NCI-H2029 (cell line): ENCODE measurements at regions not wholly inside any gene's neighbourhood (a gene's known extent, or its start where the extent isn't known, plus 50 kb on each side); places are given as distances from the start of the nearest gene placed in this dataset.

ENCODE experiments used
- DNase-seq: peaks from one replicate; lab custom pipeline; 2025; lab: John Stamatoyannopoulos, UW

DNA sequence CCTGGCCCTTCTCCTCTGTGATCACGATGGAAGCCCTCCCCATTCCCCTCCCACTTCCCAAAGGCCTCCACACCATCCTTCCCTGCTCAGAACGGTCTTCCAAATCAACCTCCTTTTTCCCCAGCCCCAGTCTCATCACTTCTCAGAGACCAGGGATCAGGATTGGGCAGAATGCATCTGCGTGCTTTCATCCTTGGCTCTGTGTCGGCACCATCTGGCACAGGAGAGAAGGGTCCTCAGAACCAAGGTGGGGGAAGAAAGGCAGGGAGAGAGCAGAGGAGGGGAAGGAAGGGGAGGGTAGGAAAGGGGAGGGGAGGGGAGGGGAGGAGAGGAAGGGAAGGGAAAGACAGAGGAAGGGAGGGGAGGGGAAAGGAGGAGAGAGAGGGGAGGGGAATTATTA lies 52.4 kb upstream of the FICD start:
- no peak for DNase-seq

DNA sequence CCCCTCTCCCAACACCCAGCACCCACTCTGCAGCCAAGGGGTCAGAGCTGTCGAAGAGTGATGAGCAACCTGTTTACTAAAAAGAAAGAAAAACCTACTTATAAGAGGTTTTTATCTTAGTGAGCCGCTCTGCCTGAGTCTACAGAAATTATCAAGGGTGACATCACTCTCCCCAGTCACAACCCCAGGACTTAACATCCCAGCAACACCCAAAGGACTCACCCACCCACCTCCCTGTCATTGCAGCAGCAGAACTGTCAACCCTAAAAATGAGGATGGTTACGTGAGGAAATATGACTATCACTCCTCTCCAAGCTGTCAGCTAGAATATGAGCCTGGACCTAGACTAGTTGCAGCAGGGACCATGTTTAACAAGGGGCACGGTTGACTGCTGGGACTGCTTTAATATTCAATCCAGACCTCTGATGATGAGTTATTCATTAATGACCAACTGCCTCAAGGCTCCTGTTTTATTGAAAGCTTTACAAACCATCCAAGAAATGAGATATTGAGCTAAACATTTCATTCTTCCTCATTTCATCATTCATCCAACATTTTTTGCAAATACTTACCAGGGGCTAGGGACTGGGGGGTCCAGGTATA lies 53.9 kb upstream of the FICD start:
- DNase-seq: no peak

DNA sequence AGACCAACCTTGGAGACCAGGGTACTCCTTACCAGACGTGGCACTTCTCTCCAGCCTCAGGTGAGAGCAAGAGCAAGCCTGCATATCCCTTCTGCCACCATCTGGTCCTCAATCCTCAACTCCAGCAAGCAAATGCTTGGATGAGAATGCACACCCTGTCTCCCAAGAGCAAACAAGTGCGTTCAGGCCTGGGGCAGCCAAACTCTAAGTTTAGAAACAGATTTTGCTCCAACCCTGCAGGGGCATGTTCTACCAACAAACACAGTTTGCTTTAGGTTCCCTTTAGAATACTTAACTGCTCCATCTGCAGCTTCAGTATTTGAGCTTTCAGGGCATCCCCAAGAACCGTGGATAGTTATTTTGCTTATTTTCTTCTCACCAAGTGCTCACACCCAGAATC lies 55.9 kb upstream of the FICD start:
- DNase-seq: no peak

DNA sequence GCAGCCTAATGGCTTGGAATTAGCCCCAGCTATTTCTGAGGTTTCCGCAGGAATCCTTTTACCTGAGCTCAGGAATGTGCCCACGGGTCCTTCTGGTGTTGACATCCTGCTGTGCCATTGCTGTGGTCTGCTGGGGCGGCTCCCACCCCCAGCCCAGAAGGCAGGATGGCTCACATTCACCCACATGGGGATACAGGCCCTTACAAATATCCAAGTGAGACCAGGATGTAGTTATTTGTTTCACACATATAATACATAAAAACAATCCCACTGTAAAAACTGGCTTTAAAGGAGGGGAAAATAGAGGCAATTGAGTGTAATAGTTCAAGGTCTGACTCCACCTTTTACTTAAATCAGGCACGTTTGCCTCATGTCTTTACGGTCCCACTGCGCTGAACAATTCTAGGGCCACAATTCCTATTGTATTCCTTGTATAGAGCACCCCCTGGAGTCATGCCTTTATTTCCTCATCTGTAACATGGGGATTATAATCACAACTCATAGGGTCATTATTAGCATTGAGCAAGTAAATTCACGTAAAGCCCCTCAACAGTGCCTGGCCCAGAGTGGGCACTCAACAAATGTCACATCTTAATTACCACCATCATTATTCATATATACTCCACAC lies 57.2 kb upstream of the FICD start:
- DNase-seq: no peak

DNA sequence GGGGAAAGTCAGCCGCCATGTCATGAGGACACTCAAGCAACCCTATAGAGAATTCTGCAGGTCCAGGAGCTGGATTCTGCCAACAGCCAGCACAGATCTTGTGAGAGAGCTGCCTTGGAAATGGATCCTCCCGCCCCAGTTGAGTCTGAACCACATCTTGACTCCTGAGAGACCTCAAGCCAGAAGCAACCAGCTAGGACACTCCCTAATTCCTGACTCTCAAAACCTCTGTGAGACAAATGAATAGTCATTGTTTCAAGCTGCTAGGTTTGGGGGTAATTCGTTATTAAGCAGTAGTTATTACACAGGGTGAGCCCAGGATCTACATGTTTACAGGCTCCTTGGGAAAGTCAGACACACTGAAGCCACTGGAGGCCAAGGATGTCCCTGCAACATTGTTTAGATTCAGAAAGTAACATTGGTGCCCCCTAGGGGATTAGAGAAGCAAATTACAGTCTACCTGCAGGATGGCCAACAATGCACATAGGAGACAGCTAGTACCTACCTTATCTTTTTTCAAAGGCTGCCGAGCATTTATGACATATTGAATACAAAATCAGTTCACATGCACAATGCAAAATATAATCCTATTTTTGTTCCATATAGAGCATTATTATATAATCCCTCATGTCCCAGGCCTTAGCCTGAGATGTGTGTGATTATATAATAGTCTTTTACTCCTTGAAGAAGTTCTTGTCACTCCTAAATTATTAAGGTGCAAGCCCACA lies 57.9 kb upstream of the FICD start:
- DNase-seq: peak; percentile 4

DNA sequence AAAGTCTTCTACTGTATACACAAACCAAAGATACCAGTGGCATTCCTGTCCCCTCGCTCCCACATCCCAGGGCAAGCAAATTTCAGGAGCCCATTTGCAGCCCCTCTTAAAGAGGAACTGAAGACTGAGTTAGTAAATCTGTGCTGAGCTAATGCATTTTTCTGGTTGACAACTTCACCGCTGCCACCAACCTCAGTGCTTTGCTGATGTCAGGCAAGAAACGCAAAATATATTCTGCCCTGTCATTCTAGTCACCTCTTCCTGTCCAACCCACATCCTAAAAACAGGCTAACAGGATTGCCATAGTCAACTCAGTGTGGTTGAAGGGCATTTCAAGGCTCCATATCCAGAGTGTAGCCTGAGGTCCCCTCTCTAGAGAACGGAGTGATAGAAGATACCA lies 59.4 kb upstream of the FICD start:
- no peak for DNase-seq

DNA sequence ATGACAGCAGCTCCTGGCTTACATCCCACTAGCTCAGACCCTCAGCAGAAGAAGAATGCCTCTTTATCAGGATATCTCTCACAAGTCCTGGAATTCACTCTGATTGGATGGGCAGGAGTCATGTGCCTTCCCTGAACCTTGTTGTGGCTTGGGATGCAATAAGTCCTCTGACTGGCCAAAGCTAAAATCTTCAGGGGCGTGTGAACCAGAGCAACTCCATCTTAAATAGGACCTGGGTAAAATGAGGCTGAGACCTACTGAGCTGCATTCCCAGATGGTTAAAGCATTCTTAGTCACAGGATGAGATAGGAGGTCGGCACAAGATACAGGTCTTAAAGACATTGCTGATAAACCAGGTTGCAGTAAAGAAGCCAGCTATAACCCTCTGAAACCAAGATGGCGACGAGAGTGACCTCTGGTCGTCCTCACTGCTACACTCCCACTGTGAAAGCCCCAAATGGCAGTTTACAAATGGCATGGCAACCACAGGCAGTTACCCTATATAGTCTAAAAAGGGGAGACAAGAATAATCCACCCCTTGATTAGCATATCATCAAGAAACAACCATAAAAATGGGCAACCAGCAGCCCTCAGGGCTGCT lies 60.4 kb upstream of the FICD start:
- DNase-seq: no peak

DNA sequence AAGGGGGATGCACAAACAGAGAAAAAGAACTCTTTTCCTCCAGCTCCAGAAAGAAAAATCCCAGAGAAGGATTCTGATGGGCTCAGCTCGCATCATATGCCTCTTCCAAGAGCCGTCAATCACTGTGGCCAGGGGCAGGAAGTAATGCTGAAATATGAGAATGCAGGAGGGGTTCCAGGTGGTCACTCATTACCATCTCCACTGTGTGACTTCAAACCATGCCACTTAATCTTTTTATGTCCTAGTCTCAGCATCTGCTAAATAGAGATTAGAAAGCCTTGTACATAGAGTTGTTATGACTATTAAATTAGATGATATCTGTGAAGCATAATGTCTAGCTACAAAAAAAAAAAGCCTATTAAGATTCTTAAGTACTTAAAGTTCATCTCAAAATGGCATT lies 65.6 kb upstream of the FICD start:
- DNase-seq: no peak

DNA sequence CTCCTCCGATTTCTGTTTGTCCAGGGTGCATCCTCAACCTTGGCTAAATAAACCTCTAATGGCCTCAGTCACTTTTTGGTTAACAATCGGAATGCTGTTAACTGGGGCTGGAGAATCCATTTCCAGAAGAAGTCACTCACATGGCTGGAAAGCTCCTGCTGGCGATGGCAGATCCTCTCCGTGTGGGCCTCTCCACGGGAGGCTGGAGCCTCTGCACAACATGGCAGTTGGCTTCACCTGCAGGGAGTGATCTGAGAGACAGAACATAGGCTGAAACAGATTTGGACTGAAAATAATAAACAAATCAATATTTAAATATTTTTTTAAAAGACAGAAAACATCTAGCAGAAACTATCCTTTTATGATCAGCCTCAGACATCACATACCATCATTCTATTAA lies 66.8 kb upstream of the FICD start:
- DNase-seq: no peak

DNA sequence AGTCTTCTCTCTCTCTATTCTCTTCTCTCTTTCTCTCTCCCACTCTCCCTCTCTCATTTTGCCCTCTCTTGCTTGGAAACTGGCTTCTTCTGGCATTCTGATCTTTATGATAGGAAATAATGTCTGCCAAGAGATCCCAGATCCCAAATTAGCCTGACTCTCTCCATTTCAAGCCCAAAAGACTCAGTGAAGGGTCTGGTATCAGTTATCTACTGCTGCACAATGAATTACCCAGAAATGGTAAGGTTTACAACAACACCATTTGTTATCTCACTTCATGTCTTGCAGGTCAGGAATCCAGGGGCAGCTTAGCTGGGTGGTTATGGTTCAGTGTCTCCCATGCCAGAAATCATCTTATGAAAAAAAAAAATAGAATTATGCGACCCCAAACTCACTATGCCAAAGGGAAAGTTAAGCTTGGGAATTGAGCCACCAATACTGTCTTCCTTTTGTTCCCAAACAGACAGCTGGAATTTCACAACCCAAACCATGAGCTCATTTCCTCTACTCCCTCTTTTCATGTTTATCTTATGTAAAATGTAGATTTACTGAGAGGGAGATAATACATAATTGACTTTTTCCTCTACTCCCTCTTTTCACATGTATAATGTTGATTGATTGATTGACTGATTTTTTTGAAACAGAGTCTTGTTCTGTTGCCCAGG lies 67.8 kb upstream of the FICD start:
- DNase-seq: no peak

DNA sequence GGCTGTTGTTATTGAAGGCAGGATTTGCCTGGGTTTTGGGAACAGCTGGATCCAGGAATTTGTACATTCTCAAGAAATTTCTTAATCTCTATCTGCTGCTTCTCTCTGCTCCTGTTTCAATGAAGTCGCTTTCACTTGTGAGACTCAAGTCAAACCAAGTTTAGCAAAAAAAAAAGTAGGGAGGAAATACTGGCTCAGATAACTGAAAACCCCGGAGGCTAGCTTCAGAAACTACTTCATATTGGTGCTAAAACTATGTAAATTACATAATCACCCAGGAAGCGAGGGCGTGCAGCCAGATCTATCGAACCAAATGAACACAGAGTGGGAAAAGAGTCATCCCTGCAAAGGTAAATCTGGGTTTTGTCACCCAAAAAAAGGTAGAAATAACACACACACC lies 68.3 kb upstream of the FICD start:
- no peak for DNase-seq

DNA sequence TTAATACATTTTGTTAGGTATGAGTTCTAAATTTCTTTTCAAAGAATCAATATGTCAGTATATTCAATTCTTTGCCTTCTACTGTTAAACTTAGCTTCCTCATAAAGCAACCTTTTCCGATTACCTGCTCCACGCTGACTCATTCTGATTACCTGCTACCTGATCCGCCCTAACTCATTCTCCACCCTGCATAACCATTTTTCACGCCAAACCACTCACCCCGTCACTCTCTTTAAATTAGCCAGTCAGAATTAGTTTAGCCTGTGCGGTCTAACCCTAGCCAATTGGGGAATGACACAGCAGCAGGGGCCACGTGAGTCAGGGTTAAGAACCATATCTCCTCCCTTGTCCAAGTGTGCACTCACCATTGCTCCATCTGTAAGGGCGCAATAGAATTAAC lies 72.2 kb upstream of the FICD start:
- no peak for DNase-seq

DNA sequence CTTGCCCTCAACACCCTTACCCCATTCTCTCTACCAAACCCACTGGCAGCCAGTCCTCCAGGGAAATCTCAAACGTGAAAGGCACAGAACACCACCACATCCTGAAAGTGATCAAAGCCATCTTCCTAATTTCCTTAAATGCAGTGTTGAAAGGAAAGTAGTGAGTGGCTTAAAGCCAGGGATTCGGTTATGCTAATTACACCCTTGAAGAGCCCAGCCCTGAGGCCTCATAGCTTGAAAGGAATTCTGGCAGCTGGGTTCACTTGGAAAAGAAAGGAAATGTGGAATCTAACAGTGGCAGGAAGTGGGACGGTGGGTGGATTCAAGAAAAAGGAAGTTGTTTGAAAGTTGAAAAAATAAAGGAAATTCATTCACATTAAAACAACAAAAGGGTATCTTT lies 73.0 kb upstream of the FICD start:
- no peak for DNase-seq

DNA sequence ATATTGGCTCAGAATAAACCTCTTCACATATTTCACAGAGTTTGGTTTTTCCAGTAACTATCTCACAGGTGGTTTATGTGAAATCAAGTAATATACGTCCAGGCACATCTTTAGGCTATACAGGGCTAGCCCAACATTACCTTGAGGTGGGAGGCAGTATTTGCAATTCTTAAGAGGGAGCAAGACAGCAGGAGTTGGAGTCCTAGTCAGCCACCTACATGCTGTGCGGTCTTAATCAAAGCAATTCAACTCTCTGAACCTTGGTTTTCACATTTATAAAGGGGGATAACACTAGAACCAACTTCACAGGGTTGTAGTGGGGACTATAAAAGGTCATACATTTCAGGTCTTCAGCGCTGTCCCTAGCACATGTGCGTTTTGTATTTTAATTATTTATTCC lies 73.5 kb upstream of the FICD start:
- no peak for DNase-seq

DNA sequence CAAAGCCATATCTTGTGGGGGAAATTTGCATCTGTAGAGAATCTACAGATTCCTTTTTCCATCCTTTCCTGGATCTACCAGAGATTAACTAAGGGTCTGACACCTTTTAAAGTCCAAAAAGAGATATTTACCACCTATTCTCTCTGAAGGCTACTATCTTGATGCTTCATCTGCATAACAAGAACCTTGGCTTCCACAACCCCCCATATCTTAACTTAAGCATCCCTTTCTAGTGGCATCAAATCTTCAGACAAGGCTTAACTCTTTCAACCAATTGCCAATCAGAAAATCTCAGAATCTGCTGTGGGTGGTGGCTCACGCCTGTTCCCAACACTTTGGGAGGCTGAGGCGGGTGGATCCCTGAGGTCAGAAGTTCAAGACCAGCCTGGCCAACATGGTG lies 74.3 kb upstream of the FICD start:
- no peak for DNase-seq

DNA sequence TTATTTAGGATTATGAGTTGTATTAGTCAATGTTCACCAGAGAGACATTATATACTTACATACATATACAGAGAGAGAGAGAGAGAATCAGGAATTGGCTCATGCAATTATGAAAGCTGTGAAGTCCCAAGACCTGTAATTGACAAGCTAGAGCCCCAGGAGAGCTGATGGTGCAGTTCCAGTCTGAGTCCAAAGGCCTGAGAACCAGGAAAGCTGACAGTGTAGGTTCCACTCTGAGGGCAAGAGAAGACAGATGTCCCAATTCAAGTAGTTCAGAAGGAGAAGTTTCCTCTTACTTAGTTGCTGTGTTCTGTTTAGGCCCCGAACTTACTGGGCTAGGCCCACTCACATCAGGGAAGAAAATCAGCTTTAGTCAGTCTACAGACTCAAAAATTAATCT lies 76.4 kb upstream of the FICD start:
- no peak for DNase-seq

DNA sequence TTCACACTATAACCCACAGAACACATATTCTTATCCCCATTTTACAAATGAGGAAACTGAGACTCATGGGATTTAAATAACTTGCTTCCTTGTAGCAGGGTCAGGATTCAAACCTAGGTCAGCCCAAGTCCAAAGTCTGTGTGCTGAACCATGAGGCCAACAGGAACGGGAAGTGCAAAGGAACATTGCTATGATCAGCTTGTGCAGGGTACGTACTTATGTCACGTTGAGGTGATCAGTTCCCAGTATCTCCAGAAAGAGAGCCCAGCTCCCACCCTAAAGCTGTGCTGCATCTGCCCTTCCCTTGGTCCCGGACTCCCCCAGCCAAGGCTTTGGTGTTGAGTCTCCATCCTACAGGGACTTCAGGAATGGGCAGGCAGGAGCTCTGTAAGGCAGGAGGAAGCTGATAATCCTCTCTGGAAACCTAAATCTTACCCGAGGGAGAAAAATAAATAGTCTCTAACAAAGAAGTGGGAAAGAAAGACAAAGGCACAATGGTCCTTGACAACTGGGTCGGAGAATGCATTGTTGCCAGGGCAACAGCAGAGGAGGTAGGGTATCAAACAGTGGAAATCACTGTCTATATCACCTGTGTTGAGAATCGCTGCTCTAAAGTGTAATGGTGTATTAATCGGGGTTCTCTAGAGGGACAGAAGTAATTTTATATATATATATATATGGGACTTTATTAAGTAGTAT lies 82.5 kb upstream of the FICD start:
- no peak for DNase-seq

DNA sequence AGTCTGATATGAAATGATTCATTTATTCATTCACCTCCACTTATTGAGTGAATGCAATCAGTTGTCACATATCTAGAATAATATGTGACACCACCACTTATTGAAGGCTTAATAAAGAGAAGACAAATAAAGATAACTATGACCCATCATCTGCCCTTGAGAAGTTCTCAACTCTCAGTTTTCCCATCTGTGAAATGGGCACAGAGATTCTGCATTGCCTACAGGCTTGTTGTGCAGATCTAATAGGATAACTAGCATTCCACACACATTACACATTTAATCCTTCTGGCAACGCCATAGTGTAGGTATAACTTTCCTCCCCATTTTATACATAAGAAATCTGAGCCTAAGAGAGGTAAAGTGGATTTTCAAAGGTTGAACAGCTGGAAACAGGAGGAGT lies 84.2 kb upstream of the FICD start:
- no peak for DNase-seq

DNA sequence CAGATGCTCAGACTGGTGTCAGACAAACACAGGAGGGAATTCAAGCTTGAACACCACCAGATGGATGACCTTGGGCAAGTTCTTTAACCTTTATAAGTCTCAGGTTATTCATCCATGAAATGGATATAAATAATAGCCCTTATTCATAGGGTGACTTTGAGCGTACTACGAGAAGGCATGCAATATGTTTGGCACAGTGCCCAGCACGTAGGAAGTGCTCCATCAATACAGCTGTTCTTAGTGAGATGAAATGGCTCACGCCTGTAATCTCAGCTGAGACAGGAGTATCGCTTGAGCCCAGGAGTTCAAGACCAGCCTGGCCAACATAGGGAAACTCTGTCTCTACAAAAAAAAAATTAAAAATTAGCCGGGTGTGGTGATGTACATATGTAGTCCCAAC lies 84.8 kb upstream of the FICD start:
- DNase-seq: no peak

DNA sequence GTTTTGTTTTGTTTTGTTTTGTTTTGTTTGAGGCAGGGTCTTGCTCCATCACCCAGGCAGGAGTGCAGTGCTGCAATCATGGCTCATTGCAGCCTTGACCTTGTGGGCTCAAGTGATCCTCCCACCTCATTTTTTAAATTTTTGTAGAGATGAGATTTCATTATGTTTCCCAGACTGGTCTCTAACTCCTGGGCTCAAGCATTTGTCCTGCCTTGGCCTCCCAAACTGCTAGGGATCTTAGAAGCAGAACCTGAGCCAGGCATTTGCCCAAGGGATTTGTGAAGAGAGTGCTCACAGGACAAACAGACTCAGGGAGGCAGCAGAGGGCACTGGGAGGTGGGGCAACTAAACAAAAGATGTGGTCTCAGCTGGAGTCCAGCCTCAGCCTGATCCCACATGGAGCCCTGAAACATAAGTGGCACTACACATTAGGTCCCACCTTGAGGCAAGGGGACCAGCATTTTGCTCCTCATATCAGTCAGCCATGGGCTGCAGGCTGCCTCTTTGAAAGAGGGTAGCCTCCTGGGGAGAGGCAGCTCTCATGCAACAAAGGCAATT lies 86.2 kb upstream of the CMKLR1 start:
- no peak for DNase-seq

DNA sequence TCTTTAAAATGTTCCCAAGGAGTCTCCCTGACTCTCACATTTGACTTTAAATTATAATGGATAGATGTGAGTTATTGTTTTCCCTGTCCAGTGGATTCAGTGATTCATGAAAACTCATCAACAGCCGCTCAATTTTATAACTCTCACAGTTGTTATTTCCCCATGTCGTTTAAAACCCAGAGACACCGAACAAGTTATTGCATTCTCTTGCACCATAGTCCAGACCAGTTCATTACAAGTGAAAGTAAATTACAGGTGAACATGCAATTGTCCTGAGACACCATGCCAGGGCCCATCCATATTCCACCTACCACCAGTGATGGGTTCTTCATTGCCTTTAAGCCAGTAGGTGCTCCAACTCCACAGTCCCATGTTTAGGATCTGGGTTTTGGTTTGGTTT lies 85.7 kb upstream of the CMKLR1 start:
- no peak for DNase-seq

DNA sequence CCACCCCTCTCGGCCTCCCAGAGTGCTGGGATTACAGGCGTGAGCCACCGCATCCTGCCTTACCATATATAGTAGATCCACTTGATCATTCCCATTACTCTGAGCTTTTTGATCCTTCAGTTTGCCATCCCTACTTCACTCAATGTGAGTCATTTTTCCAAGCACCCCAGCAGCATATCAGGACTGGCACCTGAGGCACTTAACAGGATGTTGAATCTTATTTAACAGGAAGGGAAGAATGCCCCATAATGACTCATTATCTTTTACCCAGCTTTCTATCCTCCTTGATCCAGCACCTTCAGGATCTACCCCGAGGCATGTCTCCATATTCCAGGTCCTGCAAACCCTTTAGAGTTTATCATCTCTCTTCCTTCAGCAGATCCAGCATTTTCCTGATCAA lies 84.9 kb upstream of the CMKLR1 start:
- no peak for DNase-seq
